NCI-H82 treated with DMSO at 0.1 percent for 48 hours (cell line): ENCODE measurements at regions not wholly inside any gene's neighbourhood (a gene's known extent, or its start where the extent isn't known, plus 50 kb on each side); places are given as distances from the start of the nearest gene placed in this dataset.
"Not testable (repeated sequence)": the region's sequence is repeated elsewhere in the genome, so short reads cannot be mapped to it uniquely, and the experiment has no call there.

Source experiments
- DNase-seq: peaks from one replicate; lab custom pipeline; 2025; ENCODE audit not compliant: unreplicated experiment; lab: John Stamatoyannopoulos, UW

DNA sequence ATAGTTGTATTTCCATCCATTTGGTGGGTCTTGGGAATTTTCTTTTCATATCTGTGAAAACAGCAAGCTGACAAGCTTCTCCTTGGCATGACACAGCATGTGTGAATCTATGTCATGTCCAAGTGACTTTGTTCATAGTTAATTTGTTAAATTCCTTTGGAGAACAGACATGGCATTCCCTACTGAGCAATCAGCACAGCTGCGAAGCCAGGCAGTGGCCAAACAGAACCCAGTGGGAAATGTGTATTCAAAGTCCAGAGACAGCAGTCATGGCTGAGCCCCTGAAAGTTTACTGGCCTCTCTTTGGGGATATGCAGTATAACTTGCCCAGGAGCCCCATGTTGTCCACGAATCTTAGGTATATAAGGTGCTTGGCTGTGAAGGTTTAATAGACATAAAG lies 474.7 kb downstream of the NKX6-1 start:
- DNase-seq = no peak

DNA sequence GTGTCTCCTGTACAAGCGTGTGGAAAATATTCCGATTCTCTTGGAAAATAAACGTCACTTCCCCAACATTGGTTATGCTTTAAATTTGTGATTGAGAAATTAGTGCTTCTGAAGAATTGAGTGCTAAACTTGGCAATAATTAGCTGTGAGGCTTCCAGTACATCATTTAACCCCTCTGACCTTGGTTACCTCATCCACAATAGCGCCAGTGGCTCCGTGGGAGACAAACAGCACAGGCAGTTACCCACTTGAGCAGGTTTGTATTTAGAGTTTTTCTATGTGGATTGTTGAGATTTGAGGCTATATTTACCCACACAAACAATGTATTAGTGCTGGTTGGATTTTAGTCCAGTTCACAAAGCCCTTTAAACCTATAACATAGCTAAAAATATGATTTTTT lies 476.5 kb downstream of the NKX6-1 start:
- DNase-seq = no peak

DNA sequence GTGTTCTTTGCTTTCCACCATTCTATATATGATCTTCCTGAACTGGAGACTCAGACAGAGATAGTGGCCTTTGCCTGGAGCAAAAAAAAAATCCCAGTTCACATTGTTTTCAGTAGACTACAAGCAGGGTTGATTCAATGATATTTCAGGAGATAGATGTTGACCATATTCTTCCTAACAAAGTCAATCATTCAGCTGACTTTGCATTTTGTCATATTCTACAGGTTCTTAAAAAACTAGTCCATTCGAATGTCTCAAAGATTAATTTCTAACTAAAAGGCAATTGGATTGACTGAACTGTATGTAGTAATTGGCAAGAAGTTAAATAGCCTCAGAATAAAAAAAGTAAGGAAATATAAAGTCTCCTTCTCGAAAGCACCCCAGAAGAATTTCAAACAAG lies 479.5 kb downstream of the NKX6-1 start:
- no peak for DNase-seq

DNA sequence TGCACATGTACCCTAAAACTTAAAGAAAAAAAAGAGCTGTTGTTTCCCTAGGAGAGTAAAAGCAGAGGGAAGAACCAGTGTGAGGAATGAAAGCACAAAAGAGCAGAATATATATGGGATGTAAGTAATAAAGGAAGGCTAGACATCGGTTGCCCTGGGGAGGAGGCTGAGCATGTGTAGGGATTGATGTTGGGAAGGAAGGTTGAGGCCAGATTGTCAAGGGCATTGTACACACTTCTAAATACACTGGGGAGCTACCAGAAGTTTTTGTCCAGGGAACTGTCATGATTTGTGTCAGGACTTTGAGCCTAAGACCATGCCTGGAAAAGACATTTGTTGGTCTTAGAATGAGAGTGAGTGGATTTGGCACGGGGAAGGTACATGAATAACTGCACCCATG lies 467.1 kb downstream of the GPAT3 start:
- DNase-seq = no peak

DNA sequence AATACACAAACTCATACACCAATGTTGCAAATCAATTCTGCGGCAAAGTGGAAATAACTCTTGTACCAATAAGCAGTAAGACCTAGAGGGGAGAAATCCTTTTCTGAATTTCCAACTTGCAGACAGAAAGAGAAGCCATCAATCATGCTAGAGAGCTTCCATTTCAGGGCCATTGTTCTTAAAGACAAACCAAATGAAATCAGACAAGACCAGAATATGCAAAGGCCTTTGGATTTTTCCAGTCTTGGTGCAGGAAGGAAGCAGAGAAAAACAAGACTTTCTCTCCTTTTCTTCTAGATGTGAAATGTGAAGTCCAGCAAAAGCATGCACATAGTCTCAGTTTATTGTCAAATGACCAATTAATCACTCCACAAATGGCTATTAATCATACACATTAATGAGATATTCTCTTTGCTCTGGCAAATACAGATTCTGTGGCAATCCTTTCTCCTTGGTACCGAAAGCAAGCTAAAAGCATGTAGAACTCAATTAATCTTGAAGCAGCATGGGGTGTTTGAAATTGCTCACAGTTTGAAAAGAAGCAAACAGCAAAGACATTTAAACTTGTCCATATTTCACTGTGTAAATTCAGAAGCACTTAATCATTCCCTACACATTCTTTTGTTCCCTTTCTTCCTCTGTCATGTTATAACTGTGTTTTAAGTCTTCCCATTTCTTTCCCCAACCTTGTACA lies 466.1 kb downstream of the GPAT3 start:
- DNase-seq = no peak

DNA sequence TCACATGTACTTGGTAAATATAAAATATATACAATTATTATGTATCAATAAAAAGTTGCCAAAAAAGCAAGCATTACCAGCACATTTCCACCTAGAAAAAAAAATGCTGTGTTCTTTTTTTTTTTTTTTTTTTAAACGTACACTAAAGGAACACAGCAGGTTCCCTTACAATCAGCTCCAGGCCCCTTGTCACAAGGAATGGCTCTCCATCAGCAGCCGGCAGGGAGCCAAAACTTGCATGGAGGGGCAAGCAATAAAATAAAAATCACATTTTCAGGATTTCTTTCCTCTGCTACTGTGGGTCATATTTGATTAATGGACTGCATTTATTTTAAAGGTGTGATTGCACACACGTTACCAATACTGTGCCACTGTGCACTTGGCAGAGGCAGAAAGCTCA lies 460.3 kb downstream of the GPAT3 start:
- DNase-seq = no peak

DNA sequence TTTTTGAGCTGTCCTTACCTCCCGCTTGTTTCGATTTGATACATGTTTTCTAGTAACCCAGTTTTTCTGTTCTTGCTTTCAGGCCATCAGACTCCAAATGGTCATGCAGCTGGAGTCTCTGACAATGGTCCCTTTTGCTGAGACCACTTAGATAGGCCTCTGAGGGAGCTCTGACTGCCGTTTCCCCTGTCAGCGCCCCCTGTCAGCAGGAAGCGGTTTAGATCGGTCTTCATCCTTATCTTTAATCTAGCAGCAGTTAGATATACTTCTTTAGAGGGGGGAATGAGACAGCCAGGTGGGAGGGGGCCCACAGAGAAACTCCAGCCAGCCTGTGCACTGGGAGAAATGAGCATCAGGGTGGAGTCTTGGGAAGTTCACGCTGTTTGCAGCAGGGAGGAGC lies 457.9 kb downstream of the GPAT3 start:
- DNase-seq = no peak

DNA sequence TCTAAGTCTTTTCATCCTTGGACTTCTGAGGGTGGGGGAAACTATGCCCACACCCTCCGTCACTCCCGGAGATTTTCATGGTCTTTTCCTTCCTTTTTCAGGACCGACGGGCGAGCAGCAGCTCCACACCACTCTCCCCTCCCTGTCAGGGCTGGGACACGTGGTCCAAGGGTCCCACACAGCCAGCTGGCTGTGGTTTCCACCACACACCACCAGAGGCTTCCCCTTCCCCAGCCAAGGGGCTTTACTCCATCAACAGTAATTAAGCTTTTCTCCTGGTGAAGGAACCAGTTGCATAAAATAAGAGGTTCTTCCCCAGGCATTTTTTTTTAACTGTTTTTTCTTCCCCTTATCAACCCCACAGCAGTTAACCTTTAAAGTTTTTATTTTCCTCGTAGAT lies 453.9 kb downstream of the GPAT3 start:
- DNase-seq = no peak

DNA sequence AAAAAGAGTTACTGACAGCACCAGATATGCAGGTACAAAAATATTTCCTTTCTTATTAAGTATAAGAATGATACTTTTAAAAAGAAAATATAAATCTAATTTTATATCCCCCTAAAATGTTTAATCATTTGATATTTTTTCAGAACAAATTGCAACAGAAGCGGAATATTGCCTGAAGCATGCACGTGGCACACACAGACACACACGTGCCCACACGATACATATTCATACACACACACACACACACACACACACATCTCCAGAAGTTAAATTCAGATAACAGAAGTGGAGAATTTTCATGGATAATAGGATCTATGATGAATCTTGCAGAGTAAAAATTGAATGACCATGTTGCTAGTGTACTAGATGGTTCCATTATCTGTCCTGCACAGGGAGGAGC lies 445.2 kb downstream of the GPAT3 start:
- DNase-seq = no peak

DNA sequence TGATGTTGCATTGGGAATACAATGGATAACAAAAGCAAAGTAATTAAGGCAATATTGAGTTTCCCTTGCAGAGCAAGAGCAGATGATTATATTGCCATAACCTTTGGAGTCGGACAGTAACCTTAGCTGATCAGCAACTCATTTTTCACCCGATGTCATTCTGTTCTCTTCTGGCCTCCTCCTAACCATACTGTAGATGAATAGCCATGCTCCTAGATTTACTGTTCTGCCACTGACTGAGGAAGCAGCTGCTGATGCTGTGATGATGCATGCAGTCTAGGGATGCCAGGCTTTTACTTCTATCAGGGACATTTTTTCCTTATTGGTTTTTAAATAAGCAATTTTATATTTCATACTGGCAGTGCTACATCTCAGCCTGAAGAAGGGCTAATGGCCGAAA lies 443.9 kb downstream of the GPAT3 start:
- no peak for DNase-seq

DNA sequence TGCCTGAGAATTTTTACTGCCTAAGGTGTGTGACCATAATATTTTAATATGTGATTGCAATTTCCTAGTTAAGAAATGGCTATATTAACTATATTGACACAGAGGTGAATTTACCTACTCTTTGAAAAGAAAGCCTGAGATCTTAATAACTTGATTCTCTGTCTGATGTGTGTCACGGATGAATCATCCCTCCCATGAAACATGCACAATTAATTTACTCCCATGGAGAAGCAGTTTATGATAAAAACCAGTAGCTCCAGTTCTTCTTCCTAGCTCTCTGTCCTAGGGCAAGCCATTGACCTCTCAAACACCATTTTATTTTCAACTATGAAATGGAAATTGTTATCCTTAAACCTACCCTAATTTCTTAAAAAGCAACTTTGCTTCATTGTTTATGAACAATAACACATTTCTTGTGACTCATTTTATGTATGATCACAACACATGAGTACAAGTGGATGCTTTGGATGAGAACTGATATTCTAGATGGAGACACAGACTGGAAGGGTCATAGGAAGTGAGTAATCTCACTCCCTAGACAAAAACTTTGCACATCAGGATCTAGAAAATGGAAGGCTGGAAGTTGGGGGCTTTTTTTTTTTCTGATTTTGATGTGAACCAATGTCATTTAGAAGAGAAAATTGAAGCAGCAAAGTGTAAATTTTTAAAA lies 438.3 kb downstream of the GPAT3 start:
- no peak for DNase-seq

DNA sequence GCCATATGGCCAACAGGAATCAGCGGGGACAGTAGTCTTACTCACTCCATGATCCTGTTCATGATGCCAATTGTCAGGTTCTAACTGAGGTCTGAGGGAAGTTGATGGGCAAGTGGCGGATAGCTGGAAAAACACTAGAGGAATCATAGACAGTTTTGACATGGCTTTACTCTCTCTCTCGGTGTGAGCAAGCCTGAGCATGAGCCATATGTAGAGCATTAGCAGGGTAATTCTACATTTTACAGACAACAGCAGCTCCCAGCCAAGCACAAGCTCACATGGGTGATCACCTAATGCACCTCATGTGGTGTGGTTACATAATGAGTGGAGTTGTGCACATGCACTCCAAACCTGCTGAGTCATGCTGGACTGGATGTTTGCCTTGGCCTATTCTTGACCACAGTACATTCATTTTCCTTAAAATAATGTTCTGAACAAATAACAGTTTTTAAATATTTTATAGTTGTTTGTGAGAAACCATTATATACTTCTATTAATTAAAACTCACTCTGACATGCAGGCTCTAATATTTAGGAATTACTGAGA lies 429.2 kb downstream of the GPAT3 start:
- no peak for DNase-seq

DNA sequence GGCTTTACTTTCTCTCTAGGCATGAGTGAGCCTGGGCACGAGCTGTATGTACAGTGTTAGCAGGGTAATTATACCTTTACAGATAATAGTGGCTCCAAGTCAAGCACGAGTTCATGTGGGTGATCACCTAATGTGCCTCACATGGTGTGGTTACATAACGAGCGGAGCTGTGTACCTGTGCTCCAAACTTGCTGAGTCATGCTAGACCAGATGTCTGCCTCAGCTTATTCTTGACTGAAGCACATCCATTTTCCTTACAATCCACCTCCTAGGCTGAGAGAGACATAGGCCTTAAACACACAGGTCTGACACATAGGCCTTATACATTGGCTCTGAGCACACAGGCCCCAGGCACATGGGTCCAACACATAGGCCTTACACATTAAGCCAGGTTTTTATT lies 426.6 kb downstream of the GPAT3 start:
- no peak for DNase-seq

DNA sequence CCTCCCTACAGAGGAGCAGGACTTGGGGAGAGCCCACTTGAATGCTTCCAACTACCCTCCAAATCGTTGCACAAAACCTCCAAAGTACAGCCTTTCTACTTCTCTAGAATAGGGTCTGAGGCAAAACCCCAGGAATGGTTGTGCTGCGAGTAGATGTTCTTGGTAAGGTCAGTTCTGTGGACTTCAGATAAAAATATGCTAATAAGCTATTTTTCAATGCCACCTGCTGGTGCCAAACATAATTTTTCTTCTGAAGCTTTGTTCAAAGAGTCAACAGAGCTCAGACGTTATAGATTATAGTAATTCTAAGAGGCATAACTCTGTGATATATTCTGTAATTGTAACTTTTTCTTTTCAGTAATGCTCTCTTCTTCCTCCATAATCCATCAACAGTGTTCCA lies 425.7 kb downstream of the GPAT3 start:
- DNase-seq = no peak

DNA sequence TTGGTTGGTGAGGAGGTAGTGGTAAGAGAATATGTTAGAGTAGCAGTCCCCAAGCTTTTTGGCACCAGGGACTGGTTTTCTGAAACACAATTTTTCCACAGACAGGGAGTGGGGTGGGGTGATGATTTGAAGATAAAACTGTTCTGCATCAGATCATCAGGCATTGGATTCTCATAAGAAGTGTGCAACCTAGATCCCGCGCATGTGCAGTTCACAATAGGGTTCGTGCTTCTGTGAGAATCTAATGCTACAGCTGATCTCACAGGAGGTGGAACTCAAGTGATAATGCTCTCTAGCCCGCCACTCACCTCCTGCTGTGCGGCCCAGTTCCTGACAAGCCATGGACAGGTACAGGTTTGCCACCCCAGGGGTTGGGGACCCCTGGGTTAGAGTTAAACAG lies 423.3 kb downstream of the GPAT3 start:
- DNase-seq = no peak

DNA sequence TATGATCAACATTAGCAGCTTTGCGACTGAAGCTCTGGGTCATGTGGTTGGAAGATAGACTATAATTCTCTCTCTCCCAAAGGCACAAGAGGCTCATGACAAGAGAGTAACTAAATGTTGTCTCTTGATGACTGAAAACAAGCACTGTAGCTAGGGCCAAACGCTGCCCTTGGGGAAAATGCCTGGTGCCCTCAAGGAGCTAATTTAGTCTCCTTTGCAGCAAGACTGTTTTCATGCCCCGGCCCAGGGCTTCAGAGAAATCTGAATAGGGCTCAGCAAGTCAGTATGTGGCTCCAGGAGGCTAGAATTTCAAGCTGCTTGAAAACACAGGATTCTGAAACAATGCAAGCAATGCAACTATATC lies 411.9 kb downstream of the GPAT3 start:
- no peak for DNase-seq

DNA sequence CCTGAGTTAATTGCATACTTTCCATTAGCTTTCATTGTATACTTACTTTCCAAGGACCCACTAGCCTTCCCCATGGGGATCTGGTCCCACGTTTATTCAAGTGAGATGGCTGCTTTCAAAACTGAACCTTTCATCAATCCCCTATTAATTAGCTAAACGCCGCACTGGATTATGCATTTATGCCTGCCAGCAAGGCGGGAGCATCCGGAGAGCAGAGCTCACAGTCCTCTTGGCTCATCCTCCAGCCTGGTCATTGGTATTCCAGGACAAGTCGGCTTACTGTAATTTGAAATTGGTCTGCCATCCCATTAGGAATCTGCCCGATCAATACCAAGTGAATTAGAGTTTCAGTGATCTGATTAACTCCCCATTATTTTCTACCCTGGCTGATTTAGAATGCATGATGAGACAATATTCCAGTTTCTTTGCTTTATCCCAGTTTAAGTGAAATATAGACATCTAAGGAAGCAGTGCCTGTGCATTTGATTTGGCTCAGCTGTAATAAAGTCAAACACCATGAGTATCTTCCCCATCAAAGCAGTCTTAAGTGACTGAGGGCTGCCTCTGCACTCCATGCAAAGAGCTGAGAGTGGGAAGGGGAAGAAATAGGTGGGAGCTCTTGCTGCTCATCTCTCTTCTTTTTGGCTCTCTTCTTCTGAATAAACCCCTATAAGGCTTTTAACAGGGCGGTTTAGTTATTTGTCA lies 411.4 kb downstream of the GPAT3 start:
- peak; percentile 85 for DNase-seq

DNA sequence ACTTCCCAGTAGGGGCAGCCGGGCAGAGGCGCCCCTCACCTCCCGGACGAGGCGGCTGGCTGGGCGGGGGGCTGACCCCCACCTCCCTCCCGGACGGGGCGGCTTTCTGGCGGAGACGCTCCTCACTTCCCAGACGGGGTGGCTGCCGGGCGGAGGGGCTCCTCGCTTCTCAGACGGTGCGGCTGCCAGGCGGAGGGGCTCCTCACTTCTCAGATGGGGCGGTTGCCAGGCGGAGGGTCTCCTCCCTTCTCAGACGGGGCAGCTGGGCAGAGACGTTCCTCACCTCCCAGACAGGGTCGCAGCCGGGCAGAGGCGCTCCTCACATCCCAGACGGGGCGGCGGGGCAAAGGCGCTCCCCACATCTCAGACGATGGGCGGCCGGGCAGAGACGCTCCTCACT lies 407.8 kb downstream of the GPAT3 start:
- not testable (repeated sequence) for DNase-seq

DNA sequence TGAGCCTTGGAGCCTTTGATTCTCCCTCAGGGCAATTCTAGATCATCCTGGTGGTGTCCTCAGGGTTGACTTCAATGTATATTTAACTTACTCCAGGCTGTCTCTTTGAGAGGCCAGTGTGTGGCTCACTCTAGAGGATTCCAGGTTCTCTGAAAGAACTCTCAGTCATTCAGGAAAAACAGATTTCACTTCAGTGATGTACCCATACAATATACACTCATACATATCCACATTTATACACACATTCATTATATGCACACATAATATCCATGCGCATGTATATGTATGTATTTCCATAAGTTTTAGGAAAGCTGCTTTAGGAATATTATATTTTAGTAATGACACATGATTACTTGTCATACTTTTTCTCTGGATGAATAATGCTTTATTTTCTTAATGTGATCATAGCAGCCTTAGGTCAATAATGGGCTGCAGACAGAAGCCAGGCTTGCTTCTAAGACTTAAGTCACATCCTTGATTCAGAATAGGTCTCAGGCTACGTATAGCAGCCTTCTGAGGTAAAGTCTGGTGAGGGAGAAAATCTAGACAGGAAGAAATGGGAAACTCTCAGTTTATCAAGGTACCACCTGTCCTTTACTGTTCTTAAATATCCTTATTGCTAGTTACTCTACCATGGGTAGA lies 397.0 kb downstream of the GPAT3 start:
- no peak for DNase-seq

DNA sequence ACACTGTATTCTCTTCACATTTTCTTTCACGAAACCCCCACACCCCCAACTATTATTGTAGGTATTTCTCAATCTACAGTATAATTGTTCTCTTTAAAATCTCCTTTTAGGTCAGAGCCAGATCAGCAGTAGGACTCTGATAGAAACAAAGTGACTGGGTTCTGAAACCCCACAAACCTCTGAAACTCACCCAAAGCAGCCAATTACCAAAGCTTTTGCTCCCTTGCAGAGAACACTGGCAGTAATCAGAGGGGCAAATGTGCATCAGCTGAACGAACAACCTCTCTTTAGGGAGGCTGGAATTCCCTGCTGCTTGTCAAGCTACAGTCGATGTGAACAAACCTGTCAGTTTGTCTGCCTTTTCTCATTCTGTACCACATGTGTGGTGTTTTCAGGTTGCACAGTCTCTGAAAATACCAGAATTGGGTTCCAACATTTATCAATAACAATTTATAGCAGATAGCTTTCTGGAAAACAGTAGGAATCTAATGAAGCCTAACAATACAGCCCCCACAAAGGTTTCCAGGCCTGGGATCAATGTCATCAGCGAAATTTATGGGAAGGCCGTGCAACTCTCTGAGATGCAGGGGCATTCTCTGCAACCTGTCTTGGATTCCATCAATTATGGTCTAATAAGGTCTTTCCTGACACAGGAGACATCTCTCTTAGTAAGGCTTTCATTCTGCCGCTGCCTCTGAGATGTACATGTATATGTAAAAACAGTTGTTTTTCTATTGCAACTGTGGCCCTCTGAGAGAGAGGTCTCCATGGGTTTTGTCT lies 395.9 kb downstream of the GPAT3 start:
- no peak for DNase-seq

DNA sequence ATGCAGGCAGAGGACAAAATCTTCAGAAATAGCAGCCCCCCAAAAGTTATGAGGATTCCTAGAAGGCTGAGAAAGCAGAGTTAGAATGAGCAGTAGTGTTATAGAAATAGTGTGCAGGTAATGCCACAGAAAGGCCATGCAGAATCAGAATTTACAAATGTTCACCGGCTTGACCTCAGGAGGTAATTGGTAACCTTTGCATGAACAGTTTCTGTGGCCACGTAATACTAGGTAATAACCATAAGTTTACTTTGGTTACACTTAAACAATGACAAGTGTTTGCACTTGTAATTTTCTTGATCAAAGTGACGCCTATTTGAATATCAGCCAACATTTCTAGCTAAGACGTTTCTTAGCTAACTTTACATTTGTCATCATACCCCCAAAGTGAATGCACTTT lies 393.6 kb downstream of the GPAT3 start:
- no peak for DNase-seq
